SU-DHL-6 (cell line): ENCODE measurements at regions not wholly inside any gene's neighbourhood (a gene's known extent, or its start where the extent isn't known, plus 50 kb on each side); places are given as distances from the start of the nearest gene placed in this dataset.

ENCODE experiments used
- EZH2phosphoT487 ChIP-seq: fragments of 200-600 bp; sonication (generic), shearing (Covaris generic); conservative IDR thresholded peaks from 2 replicates; pipeline ENCODE4 v1.6.1; 2018; ENCODE audit warnings: mild to moderate bottlenecking, antibody characterized with exemption, low read length, moderate library complexity, mixed read lengths
- TF ChIP-seq, protein P1 (sequence below): fragments of 200-600 bp; sonication (generic); IDR thresholded peaks from one replicate; pipeline ENCODE4 v1.5.1; 2017; ENCODE audit warnings: antibody characterized with exemption, mild to moderate bottlenecking, low read length, moderate library complexity; ENCODE audit not compliant: insufficient read depth, poor library complexity, severe bottlenecking

DNA sequence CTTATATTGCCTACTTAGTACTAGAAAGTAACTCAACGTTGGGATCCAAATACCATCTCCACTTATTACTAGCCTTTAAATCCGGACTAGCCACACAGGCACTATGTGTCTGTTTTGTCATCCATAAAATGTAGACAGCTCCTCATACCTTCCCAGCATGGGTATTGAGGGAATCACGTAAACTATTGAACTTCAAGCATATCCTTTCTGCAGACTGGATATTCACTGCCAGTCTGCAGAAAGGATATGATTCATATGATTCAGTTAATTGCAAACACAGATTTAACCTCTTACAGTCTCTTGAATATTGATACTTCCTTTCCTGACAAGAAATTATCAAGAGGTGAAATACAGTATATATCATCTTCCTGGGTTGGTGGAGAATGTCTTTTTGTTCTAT lies 186.0 kb downstream of the LEPR start:
- TF ChIP-seq, protein P1, sequence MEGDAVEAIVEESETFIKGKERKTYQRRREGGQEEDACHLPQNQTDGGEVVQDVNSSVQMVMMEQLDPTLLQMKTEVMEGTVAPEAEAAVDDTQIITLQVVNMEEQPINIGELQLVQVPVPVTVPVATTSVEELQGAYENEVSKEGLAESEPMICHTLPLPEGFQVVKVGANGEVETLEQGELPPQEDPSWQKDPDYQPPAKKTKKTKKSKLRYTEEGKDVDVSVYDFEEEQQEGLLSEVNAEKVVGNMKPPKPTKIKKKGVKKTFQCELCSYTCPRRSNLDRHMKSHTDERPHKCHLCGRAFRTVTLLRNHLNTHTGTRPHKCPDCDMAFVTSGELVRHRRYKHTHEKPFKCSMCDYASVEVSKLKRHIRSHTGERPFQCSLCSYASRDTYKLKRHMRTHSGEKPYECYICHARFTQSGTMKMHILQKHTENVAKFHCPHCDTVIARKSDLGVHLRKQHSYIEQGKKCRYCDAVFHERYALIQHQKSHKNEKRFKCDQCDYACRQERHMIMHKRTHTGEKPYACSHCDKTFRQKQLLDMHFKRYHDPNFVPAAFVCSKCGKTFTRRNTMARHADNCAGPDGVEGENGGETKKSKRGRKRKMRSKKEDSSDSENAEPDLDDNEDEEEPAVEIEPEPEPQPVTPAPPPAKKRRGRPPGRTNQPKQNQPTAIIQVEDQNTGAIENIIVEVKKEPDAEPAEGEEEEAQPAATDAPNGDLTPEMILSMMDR = no peak
- TF ChIP-seq EZH2phosphoT487 = no peak
